MG63 (cell line): ENCODE measurements at regions not wholly inside any gene's neighbourhood (a gene's known extent, or its start where the extent isn't known, plus 50 kb on each side); places are given as distances from the start of the nearest gene placed in this dataset.
"Not testable (repeated sequence)": the region's sequence is repeated elsewhere in the genome, so short reads cannot be mapped to it uniquely, and the experiment has no call there.

Experiments used
- DNase-seq: peaks from one replicate; pipeline ENCODE4 v3.0.0-alpha.2; 2020
- H3K27me3 ChIP-seq: fragments of 250-450 bp; sonication (Bioruptor Pico); 2 replicates; pipeline ENCODE4 v1.5.1; 2020; ENCODE audit warnings: mild to moderate bottlenecking, moderate library complexity
- H3K36me3 ChIP-seq: fragments of 250-450 bp; sonication (Bioruptor Pico); 2 replicates; pipeline ENCODE4 v1.5.1; 2020; ENCODE audit warnings: mild to moderate bottlenecking, moderate library complexity
- H3K4me3 ChIP-seq: fragments of 250-450 bp; sonication (Bioruptor Pico); 2 replicates; pipeline ENCODE4 v1.5.1; 2020; ENCODE audit warnings: mild to moderate bottlenecking, moderate library complexity
- H3K9me3 ChIP-seq: fragments of 250-450 bp; sonication (Bioruptor Pico); 2 replicates; pipeline ENCODE4 v1.5.1; 2020; ENCODE audit warnings: mild to moderate bottlenecking, moderate library complexity

- H3K36me3 ChIP-seq, H3K9me3 ChIP-seq, DNase-seq, H3K27me3 ChIP-seq, H3K4me3 ChIP-seq: not testable (repeated sequence)
Observed at GRCh38 chr1:146297781-146298574, 69.2 kb upstream of the NOTCH2NLA start.

GRCh38 chr1:146292940-146293936 is 64.4 kb upstream of the NOTCH2NLA start:
- not testable (repeated sequence) for H3K27me3 ChIP-seq, H3K4me3 ChIP-seq, DNase-seq, H3K9me3 ChIP-seq, H3K36me3 ChIP-seq

GRCh38 chr1:146292424-146292823 is 63.6 kb upstream of the NOTCH2NLA start:
- not testable (repeated sequence) for H3K4me3 ChIP-seq, DNase-seq, H3K36me3 ChIP-seq, H3K27me3 ChIP-seq, H3K9me3 ChIP-seq

- DNase-seq, result not testable (repeated sequence)
Observed at GRCh38 chr1:146287881-146288280, 59.1 kb upstream of the NOTCH2NLA start.

GRCh38 chr1:146284760-146285159 is 55.9 kb upstream of the NOTCH2NLA start:
- not testable (repeated sequence) for H3K4me3 ChIP-seq, H3K27me3 ChIP-seq, H3K36me3 ChIP-seq, H3K9me3 ChIP-seq, DNase-seq

More at GRCh38 chr1:146287881-146288280, 59.1 kb upstream of the NOTCH2NLA start:
- not testable (repeated sequence) for H3K4me3 ChIP-seq, H3K27me3 ChIP-seq, H3K36me3 ChIP-seq, H3K9me3 ChIP-seq

GRCh38 chr1:146283527-146283880 is 54.7 kb upstream of the NOTCH2NLA start:
- H3K9me3 ChIP-seq, H3K4me3 ChIP-seq, DNase-seq, H3K36me3 ChIP-seq, H3K27me3 ChIP-seq: not testable (repeated sequence)

- not testable (repeated sequence) for H3K27me3 ChIP-seq, H3K4me3 ChIP-seq, DNase-seq, H3K36me3 ChIP-seq, H3K9me3 ChIP-seq
Observed at GRCh38 chr1:146282807-146283526, 54.1 kb upstream of the NOTCH2NLA start.

- not testable (repeated sequence) for H3K36me3 ChIP-seq, H3K9me3 ChIP-seq, DNase-seq, H3K27me3 ChIP-seq, H3K4me3 ChIP-seq
Observed at GRCh38 chr1:146281522-146281921, 52.7 kb upstream of the NOTCH2NLA start.

- H3K36me3 ChIP-seq, H3K27me3 ChIP-seq, H3K9me3 ChIP-seq, DNase-seq, H3K4me3 ChIP-seq: not testable (repeated sequence)
Observed at GRCh38 chr1:146278758-146279157, 49.9 kb upstream of the NOTCH2NLA start.
